NOMO-1 treated with DMSO at 0.1 percent for 48 hours (cell line): ENCODE measurements at regions not wholly inside any gene's neighbourhood (a gene's known extent, or its start where the extent isn't known, plus 50 kb on each side); places are given as distances from the start of the nearest gene placed in this dataset.
"Not testable (repeated sequence)": the region's sequence is repeated elsewhere in the genome, so short reads cannot be mapped to it uniquely, and the experiment has no call there.

Experiments
- DNase-seq: peaks from one replicate; lab custom pipeline; 2025; ENCODE audit not compliant: unreplicated experiment; lab: John Stamatoyannopoulos, UW

- DNase-seq, result no peak
Measured at GRCh38 chr6:102994866-102995265, 1601.4 kb downstream of the GRIK2 start.

DNA sequence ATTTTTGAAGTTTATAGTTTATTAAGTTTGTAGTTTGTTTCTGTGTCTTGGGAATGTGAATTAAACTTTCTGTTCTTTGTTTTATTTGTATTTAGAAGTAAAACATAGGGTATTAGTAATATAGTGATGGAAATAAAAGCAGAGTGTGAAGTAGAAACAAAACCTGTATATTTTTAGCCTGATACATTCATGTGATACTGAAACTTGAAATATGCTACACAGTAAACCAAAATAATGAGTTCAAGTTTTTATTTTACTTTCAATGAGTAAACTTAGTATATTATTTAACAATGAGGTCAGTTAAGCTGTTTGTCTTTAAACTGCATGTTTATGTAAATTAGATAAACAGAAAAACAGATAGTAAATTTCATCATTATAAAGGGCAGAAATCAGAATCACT lies 1592.6 kb downstream of the GRIK2 start:
- DNase-seq, result no peak

- DNase-seq, result no peak
Measured at GRCh38 chr6:102984357-102984756, 1590.8 kb downstream of the GRIK2 start.

GRCh38 chr6:102981490-102982015 lies 1588.0 kb downstream of the GRIK2 start:
- DNase-seq, result no peak

- no peak for DNase-seq
Measured at GRCh38 chr6:102980951-102981350, 1587.4 kb downstream of the GRIK2 start.

GRCh38 chr6:102961902-102962301 lies 1568.4 kb downstream of the GRIK2 start:
- no peak for DNase-seq

DNA sequence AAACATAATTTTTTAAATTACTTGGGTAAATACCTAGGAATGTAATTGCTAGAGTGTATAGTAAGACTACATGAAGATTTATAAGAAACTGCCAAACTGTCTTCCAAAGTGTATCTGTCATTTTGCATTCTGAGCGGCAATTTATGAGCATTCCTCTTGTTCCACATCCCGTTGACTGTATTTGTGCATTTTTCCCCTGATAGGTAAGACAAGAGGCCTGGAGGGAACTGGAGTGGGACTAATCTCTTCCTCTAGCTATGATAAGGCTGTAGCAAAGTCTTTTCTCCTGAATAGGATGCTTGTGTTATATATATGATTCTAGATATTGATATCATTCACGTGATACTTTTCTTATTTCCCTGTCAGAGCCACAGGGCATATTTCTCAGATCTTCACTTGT lies 1557.5 kb downstream of the GRIK2 start:
- no peak for DNase-seq

- DNase-seq, result no peak
Measured at GRCh38 chr6:102944475-102944874, 1551.0 kb downstream of the GRIK2 start.

DNA sequence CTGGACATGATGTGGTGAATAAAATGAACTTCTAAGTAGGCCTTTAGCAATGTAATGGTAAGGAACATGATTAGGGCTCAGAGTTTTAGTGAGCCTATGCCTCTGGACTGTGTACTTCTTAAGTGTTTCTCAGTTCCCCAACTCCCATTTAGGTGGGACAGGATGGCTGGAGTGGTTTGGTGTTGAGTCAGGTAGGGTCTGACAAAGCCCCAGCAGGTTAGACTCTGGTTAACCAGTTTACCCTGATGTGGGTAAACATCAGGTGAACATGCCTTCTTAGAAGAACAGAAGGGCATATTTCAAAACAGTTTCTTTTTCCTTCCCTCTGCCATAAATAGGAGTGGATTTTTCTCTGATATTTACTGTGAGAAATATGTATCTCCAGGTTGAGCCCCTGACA lies 1548.7 kb downstream of the GRIK2 start:
- DNase-seq, result no peak

DNA sequence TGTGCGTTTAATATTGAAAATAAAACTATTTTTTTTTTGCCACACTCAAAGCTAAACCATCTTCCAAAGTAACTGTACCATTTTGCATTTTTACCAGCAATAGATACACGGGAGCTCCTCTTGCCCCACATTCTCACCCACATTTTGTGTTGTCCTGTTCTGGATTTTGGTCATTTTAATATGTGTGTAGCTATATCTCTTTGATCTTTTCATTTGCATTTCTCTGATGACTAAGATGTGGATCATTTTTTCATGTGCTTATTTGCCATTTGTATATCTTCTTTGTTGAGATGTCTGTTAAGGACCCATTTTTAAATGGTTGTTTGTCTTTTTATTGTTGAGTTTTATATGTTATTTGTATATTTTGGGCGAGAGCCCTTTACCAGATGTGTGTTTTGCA lies 1543.5 kb downstream of the GRIK2 start:
- DNase-seq, result no peak

GRCh38 chr6:102928109-102928508 lies 1534.6 kb downstream of the GRIK2 start:
- no peak for DNase-seq

DNA sequence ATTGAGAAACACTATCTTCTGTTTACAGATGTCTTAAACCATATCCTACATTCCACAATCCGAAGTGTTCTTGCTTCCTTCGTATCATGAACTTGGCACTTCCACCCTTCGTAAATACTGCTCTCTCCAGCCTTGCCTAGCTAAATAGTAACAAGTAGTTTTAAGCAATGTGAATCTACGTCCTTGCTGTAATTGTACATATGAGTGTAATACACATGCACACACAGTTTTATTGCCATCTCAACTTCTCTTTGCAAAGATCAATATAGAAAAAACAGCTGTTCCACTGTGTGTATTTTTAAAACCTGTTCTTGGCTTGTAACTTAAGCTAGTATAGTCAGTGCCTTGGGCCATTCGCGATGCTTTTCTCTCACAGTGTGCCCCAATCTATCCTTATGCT lies 1524.7 kb downstream of the GRIK2 start:
- DNase-seq, result no peak

- no peak for DNase-seq
Measured at GRCh38 chr6:102911571-102911970, 1518.1 kb downstream of the GRIK2 start.

- not testable (repeated sequence) for DNase-seq
Measured at GRCh38 chr6:102910701-102911139, 1517.2 kb downstream of the GRIK2 start.

DNA sequence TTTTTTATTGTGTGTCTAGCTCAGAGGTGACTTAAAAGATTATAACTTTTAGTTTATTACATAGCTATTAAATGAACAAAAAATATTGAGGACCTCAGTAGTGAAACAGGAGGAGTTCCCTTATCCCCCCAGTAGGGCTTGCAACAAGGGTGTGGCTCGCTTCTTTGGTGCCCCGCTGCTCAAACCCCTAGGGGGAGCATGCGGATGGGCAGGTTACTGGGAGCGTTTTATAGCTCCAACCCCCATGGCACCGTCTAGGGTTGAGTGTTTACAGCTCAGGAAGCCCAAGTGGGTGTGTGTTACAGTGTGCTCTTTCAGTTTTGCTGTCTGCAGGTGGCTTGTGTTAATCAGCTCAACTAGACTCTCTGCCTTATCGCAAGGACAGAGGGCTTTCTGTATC lies 1513.7 kb downstream of the GRIK2 start:
- DNase-seq, result no peak

GRCh38 chr6:102902471-102902870 lies 1509.0 kb downstream of the GRIK2 start:
- DNase-seq, result no peak

DNA sequence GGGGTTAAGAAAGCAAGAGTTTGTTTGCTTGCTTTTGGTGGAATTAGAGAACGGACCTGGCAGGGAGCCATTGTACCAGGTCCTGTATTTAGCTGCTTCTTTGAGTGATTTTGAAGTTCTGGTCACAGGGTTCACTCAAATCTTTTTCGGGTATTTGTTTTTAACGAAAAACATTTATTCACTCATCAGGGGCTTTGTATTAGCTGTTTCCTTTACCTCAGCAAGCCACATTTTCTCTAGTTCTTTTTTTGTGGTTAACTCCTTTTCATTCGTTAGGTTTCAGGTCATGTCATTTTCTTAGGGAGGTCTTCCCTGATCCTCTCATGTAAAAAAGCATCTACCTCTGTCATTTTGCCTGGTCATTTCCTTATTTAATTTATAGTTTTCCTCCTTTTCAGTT lies 1502.2 kb downstream of the GRIK2 start:
- no peak for DNase-seq

- no peak for DNase-seq
Measured at GRCh38 chr6:102885165-102885564, 1491.7 kb downstream of the GRIK2 start.

- no peak for DNase-seq
Measured at GRCh38 chr6:102853249-102853955, 1459.9 kb downstream of the GRIK2 start.

- no peak for DNase-seq
Measured at GRCh38 chr6:102848796-102849195, 1455.3 kb downstream of the GRIK2 start.

GRCh38 chr6:102848210-102848609 lies 1454.7 kb downstream of the GRIK2 start:
- no peak for DNase-seq

DNA sequence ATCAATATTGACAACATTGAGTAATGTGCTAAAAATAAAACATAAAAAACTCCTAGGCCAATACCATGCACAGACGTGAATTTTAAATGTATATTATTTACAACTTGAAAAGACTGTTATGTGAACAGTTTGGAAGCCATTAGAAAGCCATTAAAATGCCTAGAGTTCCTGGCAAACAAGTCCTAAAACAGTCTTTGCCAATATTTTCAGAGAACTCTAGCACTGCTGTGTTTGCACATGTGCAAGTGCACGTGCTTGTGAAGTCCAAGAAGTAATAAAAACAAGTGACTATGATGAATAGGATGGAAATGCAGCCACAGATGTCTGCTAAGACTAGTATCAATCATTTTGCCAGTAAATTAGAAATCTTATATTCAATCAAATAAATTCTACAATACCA lies 1447.6 kb downstream of the GRIK2 start:
- no peak for DNase-seq

- DNase-seq, result no peak
Measured at GRCh38 chr6:102832021-102832420, 1438.5 kb downstream of the GRIK2 start.
